Stimulated activated CD8-positive, alpha-beta memory T cell treated with anti-CD3 and anti-CD28 coated beads, Interleukin-12 subunit alpha, Interleukin-12 subunit beta, amount 100 ng/mL, for 1 hour (primary cell): ENCODE measurements at regions not wholly inside any gene's neighbourhood (a gene's known extent, or its start where the extent isn't known, plus 50 kb on each side); places are given as distances from the start of the nearest gene placed in this dataset.
A peak's percentile ranks its signal among the peaks of the same experiment; 100 is the strongest.
"Not testable (repeated sequence)": the region's sequence is repeated elsewhere in the genome, so short reads cannot be mapped to it uniquely, and the experiment has no call there.

ENCODE experiments used
- DNase-seq: peaks from one replicate; pipeline ENCODE4 v3.0.0-alpha.2; 2020; ENCODE audit warnings: low read depth

- no peak for DNase-seq
Measured at GRCh38 chr2:133884739-133885381, 316.6 kb upstream of the NCKAP5 start.

GRCh38 chr2:133885847-133886246 lies 317.6 kb upstream of the NCKAP5 start:
- no peak for DNase-seq

- peak; percentile 9 for DNase-seq
Measured at GRCh38 chr2:133886735-133887675, 318.7 kb upstream of the NCKAP5 start.

DNA sequence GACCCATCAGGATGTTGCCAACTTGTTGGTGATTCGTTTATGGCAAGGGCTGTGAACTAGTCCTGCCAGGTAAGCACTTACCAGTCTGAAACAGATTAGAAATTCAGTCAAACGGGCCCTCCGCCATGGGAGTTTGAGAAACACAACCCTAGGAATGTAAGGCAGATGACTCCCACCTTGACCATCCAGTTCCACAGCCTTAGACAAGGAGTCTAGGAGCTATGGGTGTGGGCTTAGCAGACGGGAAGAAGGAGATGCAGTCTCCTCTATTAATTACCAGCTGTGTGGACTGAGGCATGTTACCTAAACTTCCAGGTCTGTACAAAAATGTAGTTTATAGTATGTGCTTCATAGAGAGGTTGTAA lies 319.4 kb upstream of the NCKAP5 start:
- no peak for DNase-seq

GRCh38 chr2:133888107-133888506 lies 319.8 kb upstream of the NCKAP5 start:
- no peak for DNase-seq

GRCh38 chr2:133888621-133889219 lies 320.5 kb upstream of the NCKAP5 start:
- no peak for DNase-seq

- DNase-seq, result no peak
Measured at GRCh38 chr2:133892352-133892913, 324.2 kb upstream of the NCKAP5 start.

GRCh38 chr2:133894429-133894828 lies 326.2 kb upstream of the NCKAP5 start:
- no peak for DNase-seq

DNA sequence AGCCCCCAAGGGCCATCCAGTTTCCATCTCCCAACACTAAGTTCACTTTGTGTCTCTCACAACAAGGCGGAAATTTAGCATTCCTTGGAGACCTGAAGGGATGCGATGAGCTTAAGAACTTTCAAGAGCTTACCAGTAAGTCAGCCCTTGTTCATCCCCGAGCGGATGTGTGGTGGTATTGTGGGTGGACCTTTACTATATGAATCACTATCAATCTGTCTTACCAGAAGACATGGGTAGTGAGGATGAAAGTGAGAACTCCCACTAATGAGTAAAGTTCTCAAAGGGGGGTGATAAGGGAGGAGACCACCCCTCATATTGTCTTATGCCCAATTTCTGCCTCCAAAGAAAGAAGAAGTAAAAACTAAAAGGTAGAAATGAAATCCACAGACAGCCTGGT lies 329.6 kb upstream of the NCKAP5 start:
- DNase-seq, result not testable (repeated sequence)

GRCh38 chr2:133900909-133901308 lies 332.6 kb upstream of the NCKAP5 start:
- no peak for DNase-seq

DNA sequence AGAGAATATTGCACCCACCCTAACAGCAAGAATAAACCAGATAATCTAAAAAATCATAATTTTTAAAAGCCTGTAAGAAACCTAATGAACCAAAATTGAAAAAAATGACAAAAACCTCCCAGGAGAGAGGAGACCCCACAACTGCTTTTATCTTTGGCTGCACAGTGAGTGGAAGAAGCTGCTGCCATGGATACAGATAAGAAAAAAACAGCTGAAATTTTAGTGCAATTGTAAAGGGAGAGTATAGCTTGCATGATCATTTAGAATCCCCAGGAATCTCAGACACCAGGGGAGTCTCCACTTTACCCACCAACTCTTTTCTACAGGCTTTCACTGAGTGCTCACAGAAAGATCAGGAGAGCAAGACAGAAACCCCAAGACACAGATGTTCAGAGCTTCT lies 338.1 kb upstream of the NCKAP5 start:
- DNase-seq, result no peak

DNA sequence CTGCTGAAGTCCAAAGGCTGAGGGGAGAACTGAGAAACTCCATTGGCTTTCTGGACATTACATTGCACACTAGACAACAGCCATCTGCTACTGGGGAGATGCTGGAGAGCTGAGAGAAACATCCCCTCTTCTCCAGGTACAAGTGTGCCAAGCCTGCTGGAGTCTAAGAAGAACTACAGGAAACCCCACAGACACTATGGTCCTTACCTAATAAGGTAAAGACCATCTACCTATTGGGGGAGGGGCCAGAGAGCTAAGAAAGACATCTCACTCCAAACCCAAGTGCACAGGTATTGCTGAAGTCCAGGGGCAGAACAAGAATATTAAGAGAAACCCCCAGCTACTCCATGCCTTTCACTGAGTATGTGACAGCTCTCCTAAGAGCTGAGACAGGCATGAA lies 338.7 kb upstream of the NCKAP5 start:
- DNase-seq, result no peak

- DNase-seq, result no peak
Measured at GRCh38 chr2:133908171-133908570, 339.9 kb upstream of the NCKAP5 start.

- no peak for DNase-seq
Measured at GRCh38 chr2:133918141-133918540, 335.7 kb upstream of the MGAT5 start.

GRCh38 chr2:133919285-133919684 lies 334.6 kb upstream of the MGAT5 start:
- no peak for DNase-seq

DNA sequence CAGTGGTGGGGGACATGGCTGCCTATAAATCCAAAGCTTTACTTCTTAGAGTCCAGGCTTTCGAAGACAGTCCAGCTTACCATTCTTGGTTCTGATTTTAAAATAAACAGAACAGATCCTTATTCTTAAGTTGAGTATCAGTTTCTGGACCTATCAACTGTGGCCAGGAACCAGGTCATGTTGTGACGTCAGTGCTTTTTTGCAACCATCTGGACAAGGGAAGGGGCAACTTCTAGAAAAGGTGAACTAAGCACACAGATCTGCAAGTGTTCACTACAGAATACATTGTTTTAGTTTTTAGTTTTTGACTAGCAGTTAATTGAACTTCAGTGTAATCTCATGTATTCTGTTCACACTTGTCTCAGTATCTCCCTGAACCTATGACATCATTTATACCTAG lies 326.0 kb upstream of the MGAT5 start:
- DNase-seq, result no peak

GRCh38 chr2:133936096-133936495 lies 317.8 kb upstream of the MGAT5 start:
- DNase-seq, result no peak

DNA sequence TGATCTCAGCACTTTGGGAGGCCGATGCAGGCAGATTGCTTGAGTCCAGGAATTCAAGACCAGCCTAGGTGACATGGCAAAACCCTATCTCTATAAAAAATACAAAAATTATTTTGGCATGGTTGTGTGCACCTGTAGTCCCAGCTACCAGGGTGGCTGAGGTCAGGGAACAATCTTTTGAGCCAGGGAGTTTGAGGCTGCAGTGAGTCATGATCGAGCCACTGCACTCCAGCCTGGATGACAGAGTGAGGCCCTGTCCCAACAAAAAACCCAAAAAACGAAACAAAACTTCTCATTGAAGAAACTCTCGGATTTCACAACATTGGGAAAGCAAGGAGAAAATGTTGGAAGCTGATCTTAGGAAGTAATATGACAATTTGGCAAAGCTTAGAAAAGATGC lies 317.3 kb upstream of the MGAT5 start:
- DNase-seq, result no peak

GRCh38 chr2:133937669-133938068 lies 316.2 kb upstream of the MGAT5 start:
- DNase-seq, result no peak

- DNase-seq, result no peak
Measured at GRCh38 chr2:133940134-133940533, 313.7 kb upstream of the MGAT5 start.

DNA sequence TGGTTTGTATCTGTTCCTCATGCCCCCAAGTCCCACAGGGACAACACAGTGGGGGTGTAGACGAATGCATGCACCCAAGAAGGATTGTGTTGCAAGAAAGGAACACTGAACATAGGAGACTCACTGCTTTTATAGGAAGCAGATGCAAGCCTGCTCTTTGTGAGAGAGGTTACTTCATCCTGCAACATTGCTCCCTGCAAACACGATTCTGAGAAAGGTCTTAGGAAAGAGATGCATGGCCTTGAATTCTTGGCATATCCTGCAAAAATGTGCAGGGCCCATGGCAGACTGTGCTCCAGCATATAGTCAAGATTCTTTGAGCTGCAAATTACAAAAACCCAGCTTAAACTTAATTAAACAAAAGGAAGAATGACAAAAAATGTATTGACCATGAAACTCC lies 312.2 kb upstream of the MGAT5 start:
- DNase-seq, result no peak

GRCh38 chr2:133942398-133942797 lies 311.5 kb upstream of the MGAT5 start:
- DNase-seq, result no peak

DNA sequence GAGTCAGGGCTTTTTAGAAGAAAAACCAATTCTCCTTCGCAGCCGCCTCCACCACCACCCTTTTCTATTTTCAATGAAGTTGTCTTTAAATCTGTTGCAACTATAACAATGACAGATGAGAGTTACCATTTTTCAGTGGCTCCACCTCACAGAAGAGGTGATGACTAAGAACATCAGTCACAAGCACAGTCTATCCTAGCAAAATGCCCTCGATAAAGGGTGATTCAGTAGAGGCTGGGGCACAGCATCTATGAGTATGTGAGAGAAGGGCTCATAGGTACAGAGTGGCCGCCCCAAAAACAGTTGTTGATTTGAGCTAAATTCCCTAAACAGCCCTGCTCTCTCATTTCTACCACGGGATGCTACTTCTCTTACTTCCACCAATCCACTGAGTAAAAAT lies 310.8 kb upstream of the MGAT5 start:
- no peak for DNase-seq
